ENCODE measurements at regions not wholly inside any gene's neighbourhood (a gene's known extent, or its start where the extent isn't known, plus 50 kb on each side); places are given as distances from the start of the nearest gene placed in this dataset.

DNA sequence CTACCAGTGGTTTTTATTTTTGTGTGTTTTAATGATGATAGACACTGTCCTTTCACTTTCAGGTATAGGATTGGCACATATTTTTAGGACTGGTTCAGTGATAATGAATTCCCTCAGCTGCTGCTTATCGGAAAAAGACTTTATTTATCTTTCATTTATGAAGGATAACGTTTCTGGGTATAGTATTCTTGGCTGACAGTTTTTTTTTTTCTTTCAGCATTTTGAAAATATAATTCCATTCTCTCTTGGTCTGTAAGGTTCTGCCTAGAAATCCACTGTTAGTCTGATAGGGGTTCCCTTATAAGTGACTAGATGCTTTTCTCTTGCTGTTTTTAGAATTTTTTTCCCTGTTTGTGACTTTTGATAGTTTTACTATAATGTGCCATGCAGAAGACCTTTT, 313.1 kb downstream of the TENT5A start:
- H3K4me1 Mint-ChIP-seq, result no peaks in the 10 kb centered on the region
- peaks cover 21 to 30% of the 10 kb centered on the region in 2 donors for H3K9me3 ChIP-seq (replicated peaks in 1 of 2; ENCODE audit: control insufficient read depth in 1 of 2, insufficient read depth in 1 of 2, low read length in 2 of 2)
- H3K9ac ChIP-seq (ENCODE audit: insufficient read depth, low read length, poor library complexity, severe bottlenecking), result no peak overlapping the region
- intact Hi-C loops (cut with micrococcal nuclease), result no loop called here
- WGBS (ENCODE audit: insufficient coverage), result no CpG with 5 or more reads among the region's 2 CpGs
- H3K4me3 Mint-ChIP-seq, result no peak overlapping the region
- H3K27me3 Mint-ChIP-seq (ENCODE audit: low read depth in 3 of 3), result no peaks in the 10 kb centered on the region
- no peak overlapping the region for H3K4me3 ChIP-seq (replicated peaks in 1 of 3; ENCODE audit: low read depth in 2 of 3, low read length in 3 of 3)
- H3K27me3 ChIP-seq (ENCODE audit: control insufficient read depth in 2 of 2, insufficient read depth in 2 of 2, low read length in 2 of 2), result no peaks in the 10 kb centered on the region
- no peak overlapping the region for H3K27ac ChIP-seq (ENCODE audit: low read depth in 1 of 2, low read length in 2 of 2)
- no peak overlapping the region for H2AFZ ChIP-seq (ENCODE audit: insufficient read depth, low read depth, low read length, poor library complexity, severe bottlenecking)
- H3K79me2 ChIP-seq (ENCODE audit: insufficient read depth, low read length), result no peaks in the 10 kb centered on the region
- TF ChIP-seq, protein P1, sequence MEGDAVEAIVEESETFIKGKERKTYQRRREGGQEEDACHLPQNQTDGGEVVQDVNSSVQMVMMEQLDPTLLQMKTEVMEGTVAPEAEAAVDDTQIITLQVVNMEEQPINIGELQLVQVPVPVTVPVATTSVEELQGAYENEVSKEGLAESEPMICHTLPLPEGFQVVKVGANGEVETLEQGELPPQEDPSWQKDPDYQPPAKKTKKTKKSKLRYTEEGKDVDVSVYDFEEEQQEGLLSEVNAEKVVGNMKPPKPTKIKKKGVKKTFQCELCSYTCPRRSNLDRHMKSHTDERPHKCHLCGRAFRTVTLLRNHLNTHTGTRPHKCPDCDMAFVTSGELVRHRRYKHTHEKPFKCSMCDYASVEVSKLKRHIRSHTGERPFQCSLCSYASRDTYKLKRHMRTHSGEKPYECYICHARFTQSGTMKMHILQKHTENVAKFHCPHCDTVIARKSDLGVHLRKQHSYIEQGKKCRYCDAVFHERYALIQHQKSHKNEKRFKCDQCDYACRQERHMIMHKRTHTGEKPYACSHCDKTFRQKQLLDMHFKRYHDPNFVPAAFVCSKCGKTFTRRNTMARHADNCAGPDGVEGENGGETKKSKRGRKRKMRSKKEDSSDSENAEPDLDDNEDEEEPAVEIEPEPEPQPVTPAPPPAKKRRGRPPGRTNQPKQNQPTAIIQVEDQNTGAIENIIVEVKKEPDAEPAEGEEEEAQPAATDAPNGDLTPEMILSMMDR (IDR thresholded peaks at IDR 0.05), result no peak
- peaks cover 12 to 40% (median 24%) of the 10 kb centered on the region in 7 donors for H3K9me3 Mint-ChIP-seq
- H3K36me3 Mint-ChIP-seq, result no peaks in the 10 kb centered on the region
- H3K27ac Mint-ChIP-seq, result no peak overlapping the region
- H3K36me3 ChIP-seq (replicated peaks in 1 of 2; ENCODE audit: control insufficient read depth in 1 of 2, insufficient read depth in 2 of 2, low read length in 2 of 2), result no peaks in the 10 kb centered on the region
- no peaks in the 10 kb centered on the region for H3K4me1 ChIP-seq (ENCODE audit: control insufficient read depth in 1 of 2, insufficient read depth in 2 of 2, low read length in 2 of 2)
- no peak overlapping the region for H3K4me2 ChIP-seq (replicated peaks; ENCODE audit: extremely low read depth, low read length, poor library complexity, severe bottlenecking)
- DNase-seq, result no peak
- no peaks in the 10 kb centered on the region for H4K20me1 ChIP-seq (ENCODE audit: insufficient read depth, low read length)

DNA sequence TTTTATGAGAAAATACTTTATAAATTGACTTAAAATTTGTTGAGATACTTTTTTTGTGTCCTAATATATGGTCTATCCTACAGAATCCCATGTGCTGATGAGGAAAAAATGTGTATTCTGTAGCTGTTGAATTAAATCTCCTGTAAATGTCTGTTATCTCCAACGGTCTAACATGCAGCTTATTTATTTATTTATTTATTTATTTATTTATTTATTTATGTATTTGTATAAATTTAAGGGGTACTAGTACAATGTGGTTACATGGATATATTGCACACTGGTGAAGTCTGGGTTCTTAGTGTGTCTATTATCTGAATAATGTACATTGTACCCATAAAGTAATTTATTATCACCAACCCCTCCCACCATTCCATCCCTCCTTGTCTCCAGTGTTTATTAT, 315.5 kb downstream of the TENT5A start:
- no peaks in the 10 kb centered on the region for H3K36me3 Mint-ChIP-seq
- Histone ChIP-seq H3K79me2 (ENCODE audit: insufficient read depth, low read length) (no peaks in the 10 kb centered on the region), H3K4me3 (replicated peaks in 1 of 3; ENCODE audit: low read depth in 2 of 3, low read length in 3 of 3) (no peak overlapping the region), H3K27me3 (ENCODE audit: control insufficient read depth in 2 of 2, insufficient read depth in 2 of 2, low read length in 2 of 2) (no peaks in the 10 kb centered on the region), H4K20me1 (ENCODE audit: insufficient read depth, low read length) (no peaks in the 10 kb centered on the region), H3K27ac (ENCODE audit: low read depth in 1 of 2, low read length in 2 of 2) (no peak overlapping the region), H2AFZ (ENCODE audit: insufficient read depth, low read depth, low read length, poor library complexity, severe bottlenecking) (no peak overlapping the region), H3K4me1 (ENCODE audit: control insufficient read depth in 1 of 2, insufficient read depth in 2 of 2, low read length in 2 of 2) (no peaks in the 10 kb centered on the region), H3K9ac (ENCODE audit: insufficient read depth, low read length, poor library complexity, severe bottlenecking) (no peak overlapping the region), H3K9me3 (replicated peaks in 1 of 2; ENCODE audit: control insufficient read depth in 1 of 2, insufficient read depth in 1 of 2, low read length in 2 of 2) (peaks cover 10 to 20% of the 10 kb centered on the region in 2 donors), H3K36me3 (replicated peaks in 1 of 2; ENCODE audit: control insufficient read depth in 1 of 2, insufficient read depth in 2 of 2, low read length in 2 of 2) (no peaks in the 10 kb centered on the region), H3K4me2 (replicated peaks; ENCODE audit: extremely low read depth, low read length, poor library complexity, severe bottlenecking) (no peak overlapping the region)
- no peak overlapping the region for H3K27ac Mint-ChIP-seq
- H3K27me3 Mint-ChIP-seq (ENCODE audit: low read depth in 3 of 3), result no peaks in the 10 kb centered on the region
- no CpG with 5 or more reads among the region's 1 CpG for WGBS (ENCODE audit: insufficient coverage)
- peaks cover 14 to 39% (median 24%) of the 10 kb centered on the region in 7 donors for H3K9me3 Mint-ChIP-seq
- intact Hi-C loops (cut with micrococcal nuclease), result no loop called here
- DNase-seq, result no peak
- TF ChIP-seq, protein P1 (IDR thresholded peaks at IDR 0.05), result no peak
- no peaks in the 10 kb centered on the region for H3K4me1 Mint-ChIP-seq
- no peak overlapping the region for H3K4me3 Mint-ChIP-seq

Measured in CD14-positive monocyte (primary cell).